Stimulated activated CD4-positive, alpha-beta T cell treated with anti-CD3 and anti-CD28 coated beads, Interleukin-4, amount 100 ng/mL, for 4 hours (primary cell): ENCODE measurements at regions not wholly inside any gene's neighbourhood (a gene's known extent, or its start where the extent isn't known, plus 50 kb on each side); places are given as distances from the start of the nearest gene placed in this dataset.

Source experiments
- DNase-seq, 2 experiments: peaks; one replicate each; pipeline ENCODE4 v3.0.0-alpha.2; 2020

DNA sequence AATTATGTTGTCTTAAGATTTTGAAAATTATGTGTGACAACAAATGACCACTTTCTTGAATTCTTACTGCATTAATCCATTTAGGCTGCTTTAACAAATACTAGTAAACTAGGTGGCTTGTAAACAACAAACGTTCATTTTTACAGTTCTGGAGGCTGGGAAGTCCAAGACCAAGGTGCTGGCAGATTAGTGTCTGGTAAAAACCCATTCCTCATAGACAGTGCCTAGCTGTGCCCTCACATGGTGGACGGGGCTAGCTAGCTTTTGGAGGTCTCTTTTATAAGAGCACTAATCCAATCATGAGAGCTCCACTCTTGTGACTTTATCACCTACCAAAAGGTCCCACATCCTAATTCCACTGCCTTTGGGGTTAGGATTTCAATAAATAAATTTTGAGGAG is 425.8 kb downstream of the SPRY1 start:
- DNase-seq: no peak

DNA sequence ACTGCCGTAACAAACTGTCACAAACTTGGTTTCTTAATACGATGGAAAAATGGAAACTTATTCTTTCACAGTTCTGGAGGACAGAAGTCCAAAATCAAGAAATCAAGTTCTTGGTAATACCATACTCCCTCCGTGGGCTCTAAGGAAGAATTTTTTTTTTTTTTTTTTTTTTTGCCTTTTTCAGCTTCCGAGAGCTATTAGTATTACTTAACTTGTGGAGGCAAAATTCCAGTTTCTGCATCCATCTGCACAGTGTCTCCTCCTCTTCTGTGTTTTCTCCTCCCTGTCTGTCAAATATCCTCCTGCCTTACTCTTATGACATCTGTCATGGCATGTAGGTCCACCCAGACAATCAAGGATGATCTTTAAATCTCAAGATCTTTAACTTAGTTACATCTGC is 426.6 kb downstream of the SPRY1 start:
- no peak for DNase-seq

DNA sequence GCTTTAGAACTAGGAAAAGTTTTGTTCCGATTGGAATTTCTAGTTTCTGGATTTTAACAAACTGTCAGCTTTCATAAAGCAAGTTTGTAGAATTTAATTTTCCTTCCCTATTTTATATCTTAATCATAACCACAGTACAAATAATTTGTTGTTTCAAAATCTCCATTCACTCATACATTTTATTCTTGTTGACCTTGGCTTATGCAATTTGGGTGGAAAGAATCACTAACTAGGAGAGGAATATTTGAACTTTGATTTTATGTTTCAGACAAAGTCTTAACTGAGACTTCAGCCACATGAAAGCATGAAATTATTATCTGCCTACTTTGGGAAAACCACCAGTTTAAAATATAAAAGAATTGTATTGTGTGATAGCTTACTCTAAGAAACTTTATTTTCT is 427.9 kb downstream of the SPRY1 start:
- no peak for DNase-seq

DNA sequence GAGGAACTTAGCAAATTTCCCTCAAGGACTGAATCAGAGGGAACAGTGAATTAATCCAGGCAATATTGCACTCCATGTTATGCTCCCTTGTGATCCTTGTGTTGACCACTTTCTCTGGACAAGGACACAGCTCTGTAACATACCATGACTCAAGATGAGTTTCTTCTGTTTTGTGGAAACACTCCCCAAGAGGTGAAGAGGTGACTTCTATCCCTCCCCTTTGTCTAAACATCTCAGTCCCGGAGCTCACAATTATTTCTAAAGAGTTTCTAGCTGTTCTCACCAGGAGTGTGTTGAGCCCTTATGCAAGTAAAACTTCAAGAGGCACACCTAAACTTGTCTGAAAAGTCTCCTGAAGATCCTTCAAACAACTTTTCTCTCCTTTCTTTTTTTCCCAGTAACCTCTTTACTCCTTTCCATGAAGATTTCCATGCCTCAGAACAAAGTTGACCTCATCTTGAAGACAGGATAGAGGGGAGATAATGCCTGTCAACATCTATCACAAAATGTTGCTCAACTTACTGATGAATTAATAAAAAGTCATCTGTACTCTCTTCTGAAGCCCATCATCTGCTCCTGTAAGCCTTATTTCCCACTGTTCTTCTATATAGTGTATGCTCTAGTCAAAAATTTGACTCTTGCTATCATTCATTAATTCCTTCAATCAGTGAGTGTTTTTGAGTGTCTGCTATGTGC is 429.1 kb downstream of the SPRY1 start:
- no peak for DNase-seq

DNA sequence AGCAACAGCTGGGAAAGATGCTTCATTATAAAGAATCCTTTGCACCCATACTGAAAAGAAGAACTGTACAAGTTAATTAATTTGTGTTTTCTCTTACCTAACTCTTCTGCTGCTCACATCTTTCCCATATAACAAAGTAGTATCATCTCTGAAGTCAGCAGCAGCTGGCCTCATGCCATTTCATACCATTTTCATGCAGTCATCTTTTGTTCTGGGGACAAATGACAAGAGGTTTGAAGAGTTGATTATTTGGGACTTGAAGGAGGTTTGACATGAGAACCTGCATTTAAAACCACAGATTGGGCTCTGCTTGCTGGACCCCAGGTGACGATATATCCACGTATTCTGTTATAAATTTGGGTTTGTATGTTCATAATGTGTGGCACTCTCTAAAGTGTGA is 430.3 kb downstream of the SPRY1 start:
- no peak for DNase-seq

DNA sequence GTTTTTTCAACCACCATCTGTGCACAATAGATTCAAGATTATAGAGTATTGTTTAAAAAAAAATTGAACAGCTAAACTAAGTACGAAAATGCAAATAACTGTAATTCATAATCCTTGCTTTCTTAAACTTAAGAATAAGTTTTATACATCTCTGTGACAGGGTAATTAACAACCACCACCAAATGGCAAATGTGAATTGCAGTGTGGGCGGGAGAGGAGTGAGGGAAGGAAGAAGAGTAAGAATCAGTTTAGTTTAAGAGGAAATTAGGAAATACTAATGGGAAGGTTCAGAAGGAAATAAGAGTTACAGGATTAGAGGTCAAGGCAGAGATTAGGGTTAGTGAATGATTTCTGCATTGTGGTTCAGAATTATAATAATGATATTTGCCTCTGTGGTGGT is 430.9 kb downstream of the SPRY1 start:
- no peak for DNase-seq

DNA sequence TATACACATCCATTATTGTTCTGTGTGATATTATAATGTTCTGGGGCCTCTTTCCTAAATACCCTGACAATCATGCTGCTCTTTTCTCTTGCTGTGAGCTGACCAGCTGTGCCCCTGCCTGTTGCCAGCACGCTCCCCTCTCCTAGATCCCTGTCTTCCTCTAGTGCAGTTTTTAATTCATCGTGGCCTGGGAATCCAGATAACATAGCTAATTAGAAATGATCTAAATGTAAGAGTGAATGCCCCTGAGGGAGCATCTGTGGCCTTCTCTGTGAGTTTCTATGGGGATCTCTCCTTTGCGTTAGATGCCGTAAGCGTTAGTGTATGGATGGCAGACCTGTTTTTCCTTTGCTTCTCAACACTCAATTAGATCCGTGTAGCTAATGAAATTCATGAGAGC is 434.3 kb downstream of the SPRY1 start:
- DNase-seq: no peak

DNA sequence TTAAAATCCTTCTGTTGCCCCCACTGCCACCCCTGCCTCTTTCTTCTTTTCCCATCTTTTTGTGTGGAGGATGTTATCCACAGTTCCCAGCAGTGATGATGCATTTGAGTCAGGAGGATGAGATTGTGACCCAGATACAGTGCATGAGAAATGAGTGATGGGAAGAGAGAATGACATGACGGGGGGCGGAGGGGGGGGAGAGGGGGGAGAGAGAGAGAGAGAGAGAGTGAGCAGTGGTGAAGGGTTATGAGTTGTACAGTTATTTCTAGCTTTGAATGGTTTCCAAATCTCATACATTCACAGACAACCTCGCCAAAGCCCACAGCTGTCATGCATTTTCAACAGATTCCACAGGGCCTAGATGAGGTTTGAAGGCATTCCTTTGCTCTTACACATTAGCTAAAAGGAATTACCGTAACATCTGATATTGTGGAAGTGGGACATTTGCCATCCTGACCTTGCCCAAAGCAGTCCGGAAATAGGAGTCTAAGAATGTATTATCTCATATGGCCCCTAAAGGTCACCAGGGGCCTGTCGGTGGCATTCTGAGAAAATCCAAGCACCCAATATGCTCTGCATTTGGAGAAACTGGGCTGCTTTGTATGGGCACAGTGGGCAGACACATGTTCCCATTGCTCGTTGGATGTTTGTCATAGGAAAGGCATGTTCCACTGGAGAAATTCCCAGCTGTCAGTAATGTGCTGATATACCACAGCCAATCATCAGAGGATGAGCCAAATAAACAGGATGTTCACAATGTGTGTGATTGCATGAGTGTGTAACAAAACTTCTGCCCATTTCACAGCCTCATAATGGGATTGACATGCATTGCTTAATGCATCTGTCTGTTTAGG is 435.8 kb downstream of the SPRY1 start:
- no peak for DNase-seq

DNA sequence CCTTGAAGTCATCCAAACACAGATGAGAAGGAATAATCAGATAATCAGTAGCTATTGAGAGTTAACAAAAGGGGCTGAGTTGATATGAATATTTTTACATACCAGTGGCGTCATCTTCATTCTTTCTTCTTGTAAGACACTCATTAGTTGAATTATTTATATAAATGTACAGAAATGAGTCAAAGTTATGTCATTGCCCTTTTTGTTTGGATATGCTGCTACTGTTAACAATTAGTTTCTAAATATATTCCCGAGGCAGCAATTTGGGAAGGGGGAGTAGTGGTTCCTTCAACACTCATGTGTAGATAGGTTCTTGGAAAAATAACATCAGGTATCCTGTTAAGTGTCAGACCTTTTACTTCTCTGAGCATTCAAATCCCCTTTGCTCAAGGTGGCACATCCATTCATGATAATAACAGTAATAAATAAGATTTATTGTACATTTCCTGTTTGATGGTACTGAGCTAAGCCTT is 436.6 kb downstream of the SPRY1 start:
- DNase-seq: no peak

DNA sequence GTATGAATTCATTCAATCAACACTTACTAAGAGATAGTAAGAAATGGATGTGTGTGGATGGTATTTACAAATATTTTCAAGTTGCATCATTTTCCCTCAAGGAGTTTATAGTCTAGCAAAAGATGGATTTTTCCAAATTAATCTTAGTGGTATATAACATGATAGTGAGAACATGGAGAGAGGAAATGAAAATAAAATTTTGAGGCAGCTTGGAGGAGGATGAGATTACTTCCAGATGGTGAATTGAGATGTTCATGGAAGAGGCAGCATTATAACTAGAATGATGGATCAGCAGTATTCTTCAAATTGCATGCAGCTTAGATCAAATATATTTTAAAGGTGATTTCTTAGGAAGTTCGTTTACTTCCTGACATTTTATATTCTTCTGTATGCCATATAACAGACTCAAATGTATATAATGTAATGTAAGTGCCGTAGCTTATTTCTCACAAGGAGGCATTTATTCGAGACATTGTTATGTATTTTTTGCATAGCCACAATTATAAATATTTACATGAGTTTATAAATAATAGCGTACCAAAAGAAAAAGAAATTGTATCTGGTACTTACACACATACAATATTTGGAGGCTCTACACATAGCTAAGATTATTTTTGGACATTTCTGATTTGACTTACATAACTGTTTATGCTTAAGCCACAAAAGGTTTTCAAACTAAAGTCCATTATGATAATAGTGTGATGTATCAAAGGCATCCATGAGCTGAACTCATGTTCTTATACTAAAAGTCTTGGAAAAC is 439.4 kb downstream of the SPRY1 start:
- no peak for DNase-seq

DNA sequence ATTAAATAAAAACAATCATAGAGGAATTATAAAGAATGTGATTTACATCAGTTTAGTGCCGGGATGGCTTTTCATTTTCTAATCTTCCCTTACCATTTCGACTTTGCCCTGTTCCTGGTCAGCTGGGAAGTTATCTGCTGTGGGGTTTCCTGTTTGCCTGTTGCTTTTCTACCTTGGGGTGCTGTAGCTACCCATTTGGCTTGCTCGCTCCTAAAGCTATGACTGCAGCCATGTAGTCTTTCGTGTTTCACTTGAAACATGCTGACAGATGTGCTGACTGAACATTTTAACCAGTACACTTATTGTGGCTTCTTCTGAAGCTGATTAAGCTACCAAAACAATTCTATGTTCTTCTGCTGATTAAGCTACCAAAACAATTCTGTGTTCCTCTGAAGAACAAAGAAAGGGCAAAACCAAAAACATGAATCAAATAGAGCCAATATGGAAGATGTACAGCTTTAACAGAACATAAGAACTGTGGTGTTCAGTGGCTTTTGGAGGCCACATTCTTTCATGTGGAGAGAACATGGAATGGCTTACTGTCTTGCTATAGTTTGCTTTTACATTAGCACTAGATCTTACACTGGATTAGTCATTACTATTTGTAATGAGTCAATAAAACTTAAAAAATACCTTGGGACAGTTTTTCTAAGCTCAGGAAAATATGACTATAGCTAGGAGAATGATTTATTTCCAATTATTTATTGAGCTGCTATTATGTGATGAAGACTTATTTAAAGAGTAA is 440.4 kb downstream of the SPRY1 start:
- DNase-seq: no peak

DNA sequence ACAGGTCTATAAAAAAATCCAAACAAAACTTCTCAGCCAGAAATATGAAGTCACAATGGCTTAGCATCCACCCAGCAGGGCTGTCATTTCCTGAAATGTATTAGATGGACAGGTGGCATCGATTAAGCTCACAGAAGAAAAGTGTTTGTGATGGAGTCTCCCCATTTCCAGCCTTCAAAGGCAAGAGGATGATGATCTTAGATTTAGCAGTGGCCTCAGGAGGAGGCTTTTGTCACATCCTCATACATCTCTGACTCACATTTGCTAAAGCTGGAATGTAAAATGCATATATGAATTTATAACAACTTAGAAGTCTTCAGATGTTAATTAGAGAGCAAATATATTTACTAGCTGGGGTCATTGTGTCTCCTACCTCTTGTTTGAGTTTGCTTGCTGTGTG is 441.9 kb downstream of the SPRY1 start:
- no peak for DNase-seq

DNA sequence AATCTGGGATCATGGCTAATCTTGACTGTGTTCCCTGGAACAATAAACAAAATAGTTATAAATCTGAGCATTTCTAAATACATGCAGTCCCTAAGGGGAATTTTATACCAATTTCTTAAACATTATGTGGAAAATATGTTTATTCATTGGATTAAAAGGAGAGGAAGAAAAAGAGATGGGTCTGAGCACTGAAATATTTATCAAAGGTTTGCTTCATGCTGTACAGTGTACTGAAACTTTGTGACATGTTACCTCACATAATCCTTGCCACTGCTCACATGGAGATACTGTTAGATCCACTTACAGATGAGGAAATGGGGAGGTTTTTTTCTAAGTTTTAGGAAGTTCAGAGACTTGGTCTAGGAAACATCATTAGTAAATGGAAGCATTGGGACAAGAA is 443.6 kb downstream of the SPRY1 start:
- DNase-seq: no peak

DNA sequence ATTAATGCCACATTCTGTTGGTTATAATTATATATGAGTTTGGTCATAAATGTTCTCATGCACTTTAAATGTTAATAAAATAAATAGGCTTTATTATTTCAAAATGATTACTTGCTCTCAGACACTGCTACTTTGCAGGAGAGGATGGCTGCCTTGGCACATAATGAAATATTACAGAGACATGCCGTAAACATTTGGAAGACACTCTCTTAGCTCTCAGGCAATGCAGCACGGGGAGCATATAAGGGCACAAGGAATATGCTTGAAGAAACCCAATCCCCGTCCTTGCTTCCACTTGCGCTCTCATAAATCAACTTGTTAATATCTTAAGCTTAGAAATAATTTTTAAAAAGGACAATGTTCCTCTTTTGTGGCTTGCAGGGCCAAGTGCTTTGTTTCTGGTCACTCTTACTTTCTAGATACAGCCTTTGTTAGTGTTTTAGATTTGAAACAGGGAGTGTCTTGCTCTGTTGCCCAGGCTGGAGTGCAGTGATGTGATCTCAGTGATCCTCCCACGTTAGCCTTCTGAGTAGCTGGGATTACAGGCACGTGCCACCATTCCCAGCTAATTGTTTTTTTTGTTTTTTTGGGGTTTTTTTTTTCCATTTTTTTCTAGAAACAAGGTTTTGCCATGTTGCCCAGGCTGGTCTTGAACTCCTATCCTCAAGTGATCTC is 445.0 kb downstream of the SPRY1 start:
- DNase-seq: no peak

DNA sequence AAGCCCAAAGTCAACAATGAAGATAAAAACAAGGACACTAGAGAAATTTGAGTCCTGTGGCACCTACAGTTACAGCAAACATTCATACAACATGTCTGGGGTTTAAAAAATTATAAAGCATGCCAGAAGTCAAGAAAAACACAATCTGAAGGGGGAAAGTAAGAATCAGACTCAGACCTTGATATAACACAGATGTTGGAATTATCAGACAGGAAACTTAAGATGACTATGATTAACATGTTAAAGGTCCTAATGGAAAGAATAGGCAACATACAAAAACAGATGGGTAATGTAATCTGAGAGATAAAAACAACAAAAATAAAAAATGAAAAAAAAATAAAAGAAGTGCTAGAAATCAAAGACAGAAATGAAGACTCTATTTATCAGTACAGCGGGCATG is 446.5 kb downstream of the SPRY1 start:
- no peak for DNase-seq

DNA sequence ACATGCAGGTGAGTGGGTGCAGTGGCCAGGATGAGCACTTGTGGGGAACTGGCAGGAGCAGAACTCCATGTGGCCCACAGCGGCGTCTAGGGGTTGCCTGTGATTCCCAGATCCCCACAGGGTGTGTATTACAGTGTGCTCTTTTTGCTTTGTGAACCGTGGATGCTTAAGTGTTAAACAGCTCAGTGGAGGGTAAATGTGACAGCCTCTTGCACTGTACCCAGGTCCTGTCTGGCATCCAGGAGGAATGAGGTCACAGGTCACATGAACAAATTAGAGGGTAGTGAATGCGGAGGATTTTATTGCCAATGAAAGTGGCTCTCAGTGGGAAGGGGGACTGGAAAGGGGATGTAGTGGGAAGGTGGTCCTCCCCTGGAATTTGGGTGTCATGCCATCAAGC is 447.8 kb downstream of the SPRY1 start:
- no peak for DNase-seq

DNA sequence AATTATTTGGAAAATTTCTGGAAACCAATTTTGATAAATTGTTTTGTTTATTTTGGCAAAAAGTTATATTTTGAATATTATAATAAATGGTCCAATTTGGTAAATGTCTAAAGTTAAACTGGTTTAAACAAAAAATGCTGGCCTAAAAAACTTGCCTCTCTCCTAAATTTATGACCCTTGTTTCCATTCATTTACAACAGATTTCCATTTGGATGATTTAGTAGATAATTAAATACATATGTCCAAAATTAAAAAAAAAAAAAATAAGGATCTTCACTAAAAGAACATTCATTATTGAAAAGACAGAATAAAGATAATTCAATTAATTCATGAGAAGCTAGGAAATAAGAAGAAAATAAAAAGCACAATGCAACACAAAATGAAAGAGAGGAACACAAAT is 449.5 kb downstream of the SPRY1 start:
- DNase-seq: no peak

DNA sequence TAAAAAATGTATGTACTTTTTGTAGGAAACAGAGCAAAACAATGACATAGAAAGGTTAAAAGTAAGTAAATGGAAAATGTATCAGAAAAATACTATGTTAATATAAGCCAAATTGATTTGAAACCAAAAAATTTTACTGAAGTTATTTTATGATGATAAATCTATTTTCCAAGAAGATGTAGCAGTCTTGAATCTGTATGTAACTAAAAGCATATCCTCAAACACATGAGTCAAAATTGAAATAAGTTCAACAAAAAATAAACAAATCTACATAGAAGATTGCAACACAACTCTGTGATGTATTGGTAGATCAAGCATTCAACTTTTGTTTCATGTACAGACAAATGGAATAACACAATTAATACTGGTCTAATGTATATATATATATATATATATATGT is 450.0 kb downstream of the SPRY1 start:
- no peak for DNase-seq

DNA sequence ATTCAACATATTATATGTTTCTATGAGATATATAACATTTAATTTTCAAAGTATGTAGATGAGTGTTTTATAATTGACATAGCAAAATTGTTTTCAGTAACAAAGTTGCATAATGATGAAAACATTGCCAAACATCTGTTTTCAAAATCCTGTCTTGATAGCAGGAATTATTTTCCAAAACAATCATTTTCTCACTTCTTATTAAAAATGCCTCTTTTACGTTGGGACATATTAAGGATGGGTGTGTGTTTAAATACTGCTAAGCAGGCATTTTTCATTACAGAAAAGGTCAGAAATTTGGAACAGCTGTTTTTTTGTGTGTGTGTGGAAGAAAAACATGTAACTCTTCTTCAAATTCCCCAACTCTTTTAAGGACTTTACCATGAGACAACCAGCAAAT is 452.0 kb downstream of the SPRY1 start:
- DNase-seq: no peak

DNA sequence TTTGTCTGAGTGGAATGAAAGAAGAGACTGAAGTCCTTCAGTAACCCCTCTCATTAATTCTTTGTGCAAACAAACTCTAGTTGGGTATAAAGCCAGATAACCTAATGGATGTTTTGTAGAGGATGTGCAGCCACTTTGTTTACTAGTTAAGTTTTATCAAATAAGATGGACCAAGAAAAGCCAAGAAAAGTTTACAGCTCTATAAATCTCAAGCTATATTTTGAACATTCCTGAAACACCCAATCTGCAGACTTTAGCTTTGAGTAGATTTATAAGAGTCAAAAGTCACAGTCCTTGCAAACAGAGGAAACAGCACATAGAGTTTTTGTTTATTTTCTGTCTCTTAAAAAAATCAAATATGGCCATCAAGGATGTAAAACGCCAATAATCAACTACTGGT is 452.9 kb downstream of the SPRY1 start:
- no peak for DNase-seq

DNA sequence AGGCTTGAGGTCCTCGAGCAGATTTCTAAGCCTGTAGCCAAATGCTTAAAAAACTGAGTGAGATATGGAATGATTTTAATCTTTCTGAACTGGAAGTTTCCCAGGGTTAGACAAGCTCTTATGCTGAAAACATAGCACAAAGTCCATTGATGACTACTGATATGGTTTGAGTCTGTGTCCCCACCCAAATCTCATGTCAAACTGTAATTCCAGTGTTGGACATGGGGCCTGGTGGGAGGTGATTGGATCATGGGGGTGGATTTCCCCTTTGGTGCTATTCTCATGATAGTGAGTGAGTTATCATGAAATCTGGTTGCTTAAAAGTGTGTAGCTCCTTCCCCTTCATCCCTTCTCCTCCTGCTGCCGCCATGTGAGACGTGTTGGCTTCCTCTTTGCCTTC is 454.9 kb downstream of the SPRY1 start:
- DNase-seq: no peak

DNA sequence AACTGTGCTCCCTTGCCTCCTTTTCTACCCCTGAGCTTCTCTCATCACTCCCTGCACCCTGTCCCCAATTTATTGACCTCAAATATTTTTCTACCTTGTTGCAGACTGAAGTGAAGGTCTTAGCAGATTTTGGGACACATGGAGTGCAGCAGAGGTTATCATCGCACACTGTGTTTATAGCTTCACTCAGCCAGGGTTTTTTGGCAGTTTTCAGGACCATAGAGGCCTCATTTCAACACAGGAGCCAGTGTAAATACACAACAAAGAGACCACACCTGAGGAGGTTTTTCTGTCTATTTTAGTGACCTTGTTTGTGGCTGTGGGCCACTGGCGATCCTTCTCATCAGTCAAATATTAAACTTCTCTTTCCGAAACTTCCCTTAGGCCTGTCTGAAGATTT is 457.1 kb downstream of the SPRY1 start:
- DNase-seq: no peak
